SU-DHL-6 (cell line): ENCODE measurements at regions not wholly inside any gene's neighbourhood (a gene's known extent, or its start where the extent isn't known, plus 50 kb on each side); places are given as distances from the start of the nearest gene placed in this dataset.

ENCODE experiments used
- H2AFZ ChIP-seq: fragments of 200-600 bp; sonication (generic); 2 replicates; pipeline ENCODE4 v1.6.1; 2014; ENCODE audit warnings: low read depth, mild to moderate bottlenecking, moderate library complexity, mixed read lengths, antibody characterized with exemption, low read length; ENCODE audit not compliant: severe bottlenecking
- H3F3A ChIP-seq: fragments of 200-600 bp; shearing (Covaris generic); 2 replicates; pipeline ENCODE4 v1.6.0; 2016; ENCODE audit warnings: antibody characterized with exemption, mild to moderate bottlenecking; ENCODE audit not compliant: insufficient read depth
- H3K27ac ChIP-seq: fragments of 200-600 bp; sonication (generic); 2 replicates; pipeline ENCODE4 v1.5.1; 2016; ENCODE audit warnings: low read depth, mild to moderate bottlenecking, low read length, moderate library complexity, mixed read lengths
- H3K27me3 ChIP-seq: fragments of 200-600 bp; sonication (generic), shearing (Covaris generic); 2 replicates; pipeline ENCODE4 v1.6.0; 2014; ENCODE audit warnings: mild to moderate bottlenecking, low read length
- H3K36me3 ChIP-seq: fragments of 200-600 bp; sonication (generic); 2 replicates; pipeline ENCODE4 v1.6.1; 2014; ENCODE audit warnings: mild to moderate bottlenecking, low read length, mixed read lengths
- H3K4me2 ChIP-seq: fragments of 300-600, 200-600 bp; shearing (Covaris generic), sonication (generic); 2 replicates; pipeline ENCODE4 v1.6.0; 2014; ENCODE audit warnings: low read length, low read depth, mild to moderate bottlenecking; ENCODE audit not compliant: poor library complexity, severe bottlenecking
- H3K4me3 ChIP-seq: fragments of 200-600 bp; sonication (generic); 2 replicates; pipeline ENCODE4 v1.5.1; 2014; ENCODE audit warnings: antibody characterized with exemption, low read length, mild to moderate bottlenecking, mixed read lengths; ENCODE audit not compliant: insufficient read depth, poor library complexity, severe bottlenecking
- H3K79me2 ChIP-seq: fragments of 200-600 bp; sonication (generic); 2 replicates; pipeline ENCODE4 v1.6.1; 2014; ENCODE audit warnings: mild to moderate bottlenecking, low read length, moderate library complexity; ENCODE audit not compliant: insufficient read depth
- H3K9ac ChIP-seq: fragments of 200-600 bp; sonication (generic); 2 replicates; pipeline ENCODE4 v1.7.0; 2014; ENCODE audit warnings: mild to moderate bottlenecking, low read length
- H3K9me2 ChIP-seq: fragments of 200-600 bp; sonication (generic); replicated peaks from 2 replicates; pipeline ENCODE4 v1.6.1; 2014; ENCODE audit warnings: low read length; ENCODE audit not compliant: insufficient read depth
- H3K9me3 ChIP-seq: fragments of 200-600 bp; sonication (generic); 2 replicates; pipeline ENCODE4 v1.6.1; 2014; ENCODE audit warnings: low read length, mixed read lengths; ENCODE audit not compliant: insufficient read depth
- H4K20me1 ChIP-seq: fragments of 200-600 bp; sonication (generic); 2 replicates; pipeline ENCODE4 v1.6.1; 2014; ENCODE audit warnings: low read depth, mild to moderate bottlenecking, antibody characterized with exemption, low read length, moderate library complexity, mixed read lengths
- CTCF ChIP-seq: fragments of 200-600 bp; sonication (generic); IDR thresholded peaks from one replicate; pipeline ENCODE4 v1.5.1; 2017; ENCODE audit warnings: antibody characterized with exemption, mild to moderate bottlenecking, low read length, moderate library complexity; ENCODE audit not compliant: insufficient read depth, poor library complexity, severe bottlenecking
- EZH2phosphoT487 ChIP-seq: fragments of 200-600 bp; sonication (generic), shearing (Covaris generic); conservative IDR thresholded peaks from 2 replicates; pipeline ENCODE4 v1.6.1; 2018; ENCODE audit warnings: mild to moderate bottlenecking, antibody characterized with exemption, low read length, moderate library complexity, mixed read lengths

DNA sequence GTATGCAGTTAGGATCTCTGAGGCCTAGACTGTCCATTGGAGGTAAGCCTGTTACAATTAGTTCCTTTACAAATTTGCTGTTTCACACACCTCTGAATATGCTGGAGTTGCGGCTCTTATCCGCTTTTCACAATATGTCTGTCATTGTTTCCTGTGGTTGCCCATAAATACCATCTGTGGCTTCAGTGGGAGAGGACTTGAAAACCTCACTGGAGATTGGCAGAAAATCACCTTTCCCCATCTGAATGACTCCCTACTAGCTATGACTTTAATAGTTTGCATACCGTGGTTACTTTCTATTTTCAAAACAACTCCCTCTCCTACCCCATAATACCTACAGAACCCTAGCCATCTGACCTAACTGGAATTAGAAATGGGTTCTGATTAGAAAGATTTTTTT, 454.3 kb downstream of the PCDH17 start:
- Histone ChIP-seq H3K27ac (no peak overlapping the region), H3K9me3 (no peaks in the 10 kb centered on the region), H3K4me2 (no peak overlapping the region), H3K79me2 (no peaks in the 10 kb centered on the region), H3K27me3 (no peaks in the 10 kb centered on the region), H3K36me3 (no peaks in the 10 kb centered on the region), H4K20me1 (no peaks in the 10 kb centered on the region), H3K9ac (no peak overlapping the region), H3K9me2 (no peaks in the 10 kb centered on the region), H3F3A (no peaks in the 10 kb centered on the region), H3K4me3 (no peak overlapping the region), H2AFZ (no peak overlapping the region)
- TF ChIP-seq EZH2phosphoT487 (no peak), CTCF (no peak)

GRCh38 chr13:58087566-58087965, 456.0 kb downstream of the PCDH17 start:
- Histone ChIP-seq H3K4me3 (no peak overlapping the region), H3K79me2 (no peaks in the 10 kb centered on the region), H3F3A (no peaks in the 10 kb centered on the region), H2AFZ (no peak overlapping the region), H3K27me3 (no peaks in the 10 kb centered on the region), H4K20me1 (no peaks in the 10 kb centered on the region), H3K4me2 (no peak overlapping the region), H3K36me3 (no peaks in the 10 kb centered on the region), H3K9ac (no peak overlapping the region), H3K27ac (no peak overlapping the region), H3K9me2 (no peaks in the 10 kb centered on the region), H3K9me3 (no peaks in the 10 kb centered on the region)
- TF ChIP-seq CTCF (no peak), EZH2phosphoT487 (no peak)

DNA sequence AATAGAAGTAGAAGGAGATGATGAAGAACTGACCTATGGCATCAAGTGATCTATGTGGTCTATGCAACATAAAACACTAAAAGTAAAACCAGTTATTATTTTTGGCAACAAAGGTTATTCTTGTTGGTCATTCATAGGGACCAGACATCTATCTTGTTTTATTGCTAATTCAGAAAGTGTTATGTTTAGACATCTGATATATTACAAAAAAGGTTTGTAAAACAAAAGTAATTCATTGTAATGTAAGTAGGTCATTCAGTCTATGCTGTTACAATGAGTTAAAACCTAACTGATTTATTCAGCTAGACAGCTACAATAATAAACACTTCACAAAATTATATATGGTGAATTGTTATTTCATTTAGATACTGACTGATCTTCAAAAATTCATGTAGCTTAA, 461.9 kb downstream of the PCDH17 start:
- no peak overlapping the region for H3K9ac ChIP-seq
- H3K36me3 ChIP-seq: no peaks in the 10 kb centered on the region
- no peak overlapping the region for H3K27ac ChIP-seq
- no peak overlapping the region for H2AFZ ChIP-seq
- peaks cover 7% of the 10 kb centered on the region; the same call in 1 of the 2 replicates for H3K9me3 ChIP-seq
- no peaks in the 10 kb centered on the region for H4K20me1 ChIP-seq
- H3K4me2 ChIP-seq: no peak overlapping the region
- H3F3A ChIP-seq: no peaks in the 10 kb centered on the region
- TF ChIP-seq CTCF: no peak
- TF ChIP-seq EZH2phosphoT487: no peak
- no peak overlapping the region for H3K4me3 ChIP-seq
- no peaks in the 10 kb centered on the region for H3K9me2 ChIP-seq
- H3K79me2 ChIP-seq: no peaks in the 10 kb centered on the region
- no peaks in the 10 kb centered on the region for H3K27me3 ChIP-seq
